OCI-LY1 (cell line): ENCODE measurements at regions not wholly inside any gene's neighbourhood (a gene's known extent, or its start where the extent isn't known, plus 50 kb on each side); places are given as distances from the start of the nearest gene placed in this dataset.

Experiments used
- H2AFZ ChIP-seq: fragments of 200-600 bp; sonication (generic), shearing (Covaris generic); 2 replicates; pipeline ENCODE4 v1.6.0; 2014; ENCODE audit warnings: antibody characterized with exemption, mild to moderate bottlenecking, low read length
- H3F3A ChIP-seq: fragments of 200-600 bp; sonication (generic), shearing (Covaris generic); 2 replicates; pipeline ENCODE4 v1.6.0; 2014; ENCODE audit warnings: mild to moderate bottlenecking, antibody characterized with exemption, low read length, moderate library complexity; ENCODE audit not compliant: insufficient read depth
- H3K27ac ChIP-seq: fragments of 200-600 bp; sonication (generic); 2 replicates; pipeline ENCODE4 v1.5.1; 2014; ENCODE audit warnings: low read length, mixed run types, mild to moderate bottlenecking, low read depth; ENCODE audit not compliant: poor library complexity, severe bottlenecking
- H3K27me3 ChIP-seq: fragments of 200-600 bp; sonication (generic); 2 replicates; pipeline ENCODE4 v1.6.0; 2014; ENCODE audit warnings: antibody characterized with exemption, mild to moderate bottlenecking, low read length, moderate library complexity; ENCODE audit not compliant: insufficient read depth
- H3K36me3 ChIP-seq: fragments of 200-600 bp; sonication (generic); 2 replicates; pipeline ENCODE4 v1.6.1; 2014; ENCODE audit warnings: mild to moderate bottlenecking, antibody characterized with exemption, low read length, moderate library complexity, mixed read lengths; ENCODE audit not compliant: insufficient read depth
- H3K4me1 ChIP-seq: fragments of 200-600 bp; sonication (generic); 2 replicates; pipeline ENCODE4 v1.5.1; 2014; ENCODE audit warnings: mild to moderate bottlenecking, low read length, moderate library complexity; ENCODE audit not compliant: insufficient read depth, severe bottlenecking
- H3K4me2 ChIP-seq: fragments of 200-600 bp; sonication (generic), shearing (Covaris generic); 2 replicates; pipeline ENCODE4 v1.6.1; 2014; ENCODE audit warnings: low read length
- H3K4me3 ChIP-seq: fragments of 200-600 bp; sonication (generic); 2 replicates; pipeline ENCODE4 v1.5.1; 2014; ENCODE audit warnings: low read length, low read depth, mild to moderate bottlenecking, mixed read lengths; ENCODE audit not compliant: poor library complexity, severe bottlenecking
- H3K79me2 ChIP-seq: fragments of 200-600 bp; shearing (Covaris generic); 2 replicates; pipeline ENCODE4 v1.6.1; 2016; ENCODE audit warnings: mixed run types, low read length, mixed read lengths; ENCODE audit not compliant: insufficient read depth
- H3K9ac ChIP-seq: fragments of 200-600 bp; sonication (generic), shearing (Covaris generic); 2 replicates; pipeline ENCODE4 v1.6.1; 2014; ENCODE audit warnings: mild to moderate bottlenecking, low read length, mixed read lengths
- H3K9me2 ChIP-seq: fragments of 200-600 bp; sonication (generic), shearing (Covaris generic); 2 replicates; pipeline ENCODE4 v1.6.1; 2014; ENCODE audit warnings: low read depth, mild to moderate bottlenecking, low read length, mixed read lengths
- H3K9me3 ChIP-seq: fragments of 200-600 bp; shearing (Covaris generic); 2 replicates; pipeline ENCODE4 v1.6.1; 2014; ENCODE audit warnings: low read length, mixed read lengths
- H4K20me1 ChIP-seq: fragments of 200-600 bp; sonication (generic), shearing (Covaris generic); 2 replicates; pipeline ENCODE4 v1.6.0; 2016; ENCODE audit warnings: mild to moderate bottlenecking, low read length; ENCODE audit not compliant: insufficient read depth
- EZH2 ChIP-seq: fragments of 200-600 bp; sonication (generic), shearing (Covaris generic); IDR thresholded peaks from 2 replicates; pipeline ENCODE4 v1.8.0; 2017; ENCODE audit warnings: borderline replicate concordance, mixed run types, mild to moderate bottlenecking, antibody characterized with exemption, low read length, moderate library complexity, mixed read lengths
- TF ChIP-seq, protein P1 (sequence below): fragments of 200-600 bp; sonication (generic), shearing (Covaris generic); IDR thresholded peaks from 2 replicates; pipeline ENCODE4 v1.5.1; 2017; ENCODE audit warnings: mild to moderate bottlenecking, antibody characterized with exemption, low read length, moderate library complexity, mixed read lengths

- Histone ChIP-seq H3K36me3 (no peaks in the 10 kb centered on the region), H3K27me3 (no peaks in the 10 kb centered on the region), H3K4me3 (no peak overlapping the region), H3K9me2 (no peaks in the 10 kb centered on the region), H3K79me2 (no peaks in the 10 kb centered on the region), H3F3A (no peaks in the 10 kb centered on the region), H3K9ac (no peak overlapping the region), H3K4me2 (no peak overlapping the region), H4K20me1 (no peaks in the 10 kb centered on the region), H3K27ac (no peak overlapping the region), H3K4me1 (no peaks in the 10 kb centered on the region), H2AFZ (no peak overlapping the region), H3K9me3 (no peaks in the 10 kb centered on the region)
- TF ChIP-seq, protein P1, sequence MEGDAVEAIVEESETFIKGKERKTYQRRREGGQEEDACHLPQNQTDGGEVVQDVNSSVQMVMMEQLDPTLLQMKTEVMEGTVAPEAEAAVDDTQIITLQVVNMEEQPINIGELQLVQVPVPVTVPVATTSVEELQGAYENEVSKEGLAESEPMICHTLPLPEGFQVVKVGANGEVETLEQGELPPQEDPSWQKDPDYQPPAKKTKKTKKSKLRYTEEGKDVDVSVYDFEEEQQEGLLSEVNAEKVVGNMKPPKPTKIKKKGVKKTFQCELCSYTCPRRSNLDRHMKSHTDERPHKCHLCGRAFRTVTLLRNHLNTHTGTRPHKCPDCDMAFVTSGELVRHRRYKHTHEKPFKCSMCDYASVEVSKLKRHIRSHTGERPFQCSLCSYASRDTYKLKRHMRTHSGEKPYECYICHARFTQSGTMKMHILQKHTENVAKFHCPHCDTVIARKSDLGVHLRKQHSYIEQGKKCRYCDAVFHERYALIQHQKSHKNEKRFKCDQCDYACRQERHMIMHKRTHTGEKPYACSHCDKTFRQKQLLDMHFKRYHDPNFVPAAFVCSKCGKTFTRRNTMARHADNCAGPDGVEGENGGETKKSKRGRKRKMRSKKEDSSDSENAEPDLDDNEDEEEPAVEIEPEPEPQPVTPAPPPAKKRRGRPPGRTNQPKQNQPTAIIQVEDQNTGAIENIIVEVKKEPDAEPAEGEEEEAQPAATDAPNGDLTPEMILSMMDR: no peak
- TF ChIP-seq EZH2: no peak
These were observed 432.7 kb upstream of the PABPC4L start for GRCh38 chr4:134634301-134634700.

GRCh38 chr4:134632056-134632455 is 430.5 kb upstream of the PABPC4L start:
- Histone ChIP-seq H3K9me2 (no peaks in the 10 kb centered on the region), H3K79me2 (no peaks in the 10 kb centered on the region), H4K20me1 (no peaks in the 10 kb centered on the region), H3K27ac (no peak overlapping the region), H2AFZ (no peak overlapping the region), H3K9ac (no peak overlapping the region), H3K4me2 (no peak overlapping the region), H3K4me3 (no peak overlapping the region), H3K27me3 (no peaks in the 10 kb centered on the region), H3K9me3 (no peaks in the 10 kb centered on the region), H3K36me3 (no peaks in the 10 kb centered on the region), H3F3A (no peaks in the 10 kb centered on the region), H3K4me1 (peaks cover 5% of the 10 kb centered on the region)
- TF ChIP-seq EZH2: no peak

- Histone ChIP-seq H3K4me2 (no peak overlapping the region), H2AFZ (no peak overlapping the region), H3K9me2 (no peaks in the 10 kb centered on the region), H4K20me1 (no peaks in the 10 kb centered on the region), H3K36me3 (no peaks in the 10 kb centered on the region), H3K27me3 (no peaks in the 10 kb centered on the region), H3K9ac (no peak overlapping the region), H3K79me2 (no peaks in the 10 kb centered on the region), H3K27ac (no peak overlapping the region), H3K9me3 (no peaks in the 10 kb centered on the region), H3K4me3 (no peak overlapping the region), H3K4me1 (peaks cover 7% of the 10 kb centered on the region), H3F3A (no peaks in the 10 kb centered on the region)
- TF ChIP-seq, protein P1: no peak
- TF ChIP-seq EZH2: no peak
These were observed 426.5 kb upstream of the PABPC4L start for GRCh38 chr4:134628066-134628465.

- Histone ChIP-seq H4K20me1 (no peaks in the 10 kb centered on the region), H3K4me2 (no peak overlapping the region), H3K9me2 (no peaks in the 10 kb centered on the region), H3K9me3 (no peaks in the 10 kb centered on the region), H2AFZ (no peak overlapping the region), H3K27me3 (no peaks in the 10 kb centered on the region), H3K9ac (no peak overlapping the region), H3K4me3 (no peak overlapping the region), H3K27ac (no peak overlapping the region), H3K4me1 (peaks cover 14% of the 10 kb centered on the region), H3K79me2 (no peaks in the 10 kb centered on the region), H3K36me3 (no peaks in the 10 kb centered on the region), H3F3A (no peaks in the 10 kb centered on the region)
- TF ChIP-seq EZH2: no peak
- TF ChIP-seq, protein P1: no peak
These were observed 425.8 kb upstream of the PABPC4L start for GRCh38 chr4:134627366-134627765.
